Activated naive CD4-positive, alpha-beta T cell treated with anti-CD3 and anti-CD28 coated beads, Interleukin-2, amount 50 U/mL, for 24 hours (primary cell): ENCODE measurements at regions not wholly inside any gene's neighbourhood (a gene's known extent, or its start where the extent isn't known, plus 50 kb on each side); places are given as distances from the start of the nearest gene placed in this dataset.

Experiments used
- H3K27ac Mint-ChIP-seq: one replicate; pipeline ENCODE4 v1.8.0; 2021; ENCODE audit warnings: mild to moderate bottlenecking, mixed read lengths
- H3K27me3 Mint-ChIP-seq: one replicate; pipeline ENCODE4 v1.8.0; 2021; ENCODE audit warnings: mixed read lengths
- H3K36me3 Mint-ChIP-seq: one replicate; pipeline ENCODE4 v1.8.0; 2021; ENCODE audit warnings: mixed read lengths
- H3K4me1 Mint-ChIP-seq: one replicate; pipeline ENCODE4 v1.8.0; 2021; ENCODE audit warnings: mixed read lengths
- H3K4me3 Mint-ChIP-seq: one replicate; pipeline ENCODE4 v1.8.0; 2021; ENCODE audit warnings: mild to moderate bottlenecking, mixed read lengths
- H3K9me3 Mint-ChIP-seq: one replicate; pipeline ENCODE4 v1.8.0; 2021; ENCODE audit warnings: mixed read lengths

DNA sequence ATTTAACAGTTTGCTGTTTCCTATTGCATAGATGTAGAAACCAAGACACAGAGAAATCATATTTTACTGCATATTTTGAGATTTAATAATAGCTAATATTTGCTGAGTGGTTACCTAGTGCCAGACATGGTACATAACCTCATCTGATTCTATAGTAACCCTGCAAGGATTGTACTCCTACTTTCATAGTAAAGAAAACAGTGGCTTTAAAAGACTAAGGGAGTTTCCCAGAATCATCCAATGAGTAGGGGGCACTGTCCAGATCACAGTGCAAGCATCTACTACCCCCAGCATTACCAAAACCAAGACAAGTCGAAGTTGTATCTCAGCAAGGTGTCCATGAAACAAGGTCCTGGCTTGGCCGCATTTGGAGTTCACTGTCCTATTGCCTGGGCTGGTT is 224.5 kb upstream of the TENM3 start:
- Mint-ChIP-seq H3K36me3 (no peaks in the 10 kb centered on the region), H3K9me3 (no peaks in the 10 kb centered on the region), H3K4me1 (no peaks in the 10 kb centered on the region), H3K27me3 (no peaks in the 10 kb centered on the region), H3K27ac (no peak overlapping the region), H3K4me3 (no peak overlapping the region)

DNA sequence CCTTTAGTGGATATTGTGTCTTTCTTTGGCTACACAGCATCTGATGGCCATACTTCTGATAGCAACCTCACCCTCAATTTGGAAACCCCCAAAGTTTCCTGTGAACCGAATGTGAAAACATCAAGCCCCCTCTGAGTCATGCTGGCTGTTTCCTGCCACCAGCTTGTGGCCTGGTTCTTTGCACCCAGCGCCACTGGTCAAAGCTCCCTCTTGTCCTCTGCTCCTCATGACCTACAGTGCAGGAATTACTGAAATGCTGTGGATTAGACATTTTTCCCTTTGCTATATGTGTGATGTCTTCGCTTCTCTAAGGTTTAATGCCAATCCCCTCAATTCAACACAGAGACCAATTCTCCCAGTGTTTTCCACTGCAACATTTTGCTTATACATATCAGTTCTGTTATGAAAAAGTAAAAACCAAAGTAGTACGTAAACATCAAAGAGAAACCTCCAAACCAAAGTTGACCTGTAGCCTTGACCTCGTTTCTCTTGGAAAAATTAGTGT is 224.0 kb upstream of the TENM3 start:
- H3K4me1 Mint-ChIP-seq, result no peaks in the 10 kb centered on the region
- H3K36me3 Mint-ChIP-seq, result no peaks in the 10 kb centered on the region
- H3K27ac Mint-ChIP-seq, result no peak overlapping the region
- no peaks in the 10 kb centered on the region for H3K27me3 Mint-ChIP-seq
- no peaks in the 10 kb centered on the region for H3K9me3 Mint-ChIP-seq
- H3K4me3 Mint-ChIP-seq, result no peak overlapping the region

DNA sequence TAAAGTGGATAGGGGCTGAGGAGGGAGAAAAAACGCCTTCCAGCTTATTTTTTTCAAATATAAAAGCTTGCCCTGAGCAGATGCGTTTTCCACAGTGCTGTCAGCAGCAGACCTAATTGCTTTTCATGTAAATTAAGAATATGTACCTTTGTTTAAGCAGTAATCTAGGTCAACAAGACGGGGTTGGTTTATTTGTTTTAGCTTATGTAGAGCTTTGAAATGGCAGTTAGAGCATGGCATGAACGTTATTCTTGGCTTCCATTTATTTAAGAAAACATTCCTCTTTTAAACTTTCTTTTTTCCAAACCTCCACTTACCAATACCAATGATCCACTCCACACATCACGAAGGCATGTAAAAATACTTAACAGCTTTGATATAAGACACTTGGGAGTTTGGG is 220.3 kb upstream of the TENM3 start:
- no peaks in the 10 kb centered on the region for H3K36me3 Mint-ChIP-seq
- H3K4me1 Mint-ChIP-seq, result no peaks in the 10 kb centered on the region
- H3K4me3 Mint-ChIP-seq, result no peak overlapping the region

DNA sequence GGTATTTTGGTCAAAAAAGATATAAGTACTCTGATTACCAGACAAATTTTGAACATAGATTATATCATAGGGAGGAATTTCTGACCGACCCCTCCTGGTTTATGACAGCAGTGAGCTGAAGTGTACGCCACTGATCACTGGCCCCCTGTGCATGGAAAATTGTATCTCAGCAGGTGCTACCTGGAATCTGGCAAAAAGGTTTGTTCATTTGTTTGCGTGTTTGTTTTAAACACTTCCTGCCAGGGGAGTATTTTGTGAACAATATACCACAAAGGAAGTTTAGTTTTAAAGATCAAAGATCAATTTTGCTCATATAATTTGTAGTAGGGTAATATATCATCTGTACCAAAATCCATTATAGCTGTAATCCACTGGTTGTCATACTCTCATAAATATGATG is 219.7 kb upstream of the TENM3 start:
- H3K4me1 Mint-ChIP-seq, result no peaks in the 10 kb centered on the region
- H3K9me3 Mint-ChIP-seq, result peaks cover 23% of the 10 kb centered on the region
- H3K36me3 Mint-ChIP-seq, result no peaks in the 10 kb centered on the region
- no peak overlapping the region for H3K4me3 Mint-ChIP-seq
- no peak overlapping the region for H3K27ac Mint-ChIP-seq
- H3K27me3 Mint-ChIP-seq, result no peaks in the 10 kb centered on the region

More for the DNA sequence above, 220.3 kb upstream of the TENM3 start:
- peaks cover 18% of the 10 kb centered on the region for H3K9me3 Mint-ChIP-seq
- no peaks in the 10 kb centered on the region for H3K27me3 Mint-ChIP-seq
- no peak overlapping the region for H3K27ac Mint-ChIP-seq

DNA sequence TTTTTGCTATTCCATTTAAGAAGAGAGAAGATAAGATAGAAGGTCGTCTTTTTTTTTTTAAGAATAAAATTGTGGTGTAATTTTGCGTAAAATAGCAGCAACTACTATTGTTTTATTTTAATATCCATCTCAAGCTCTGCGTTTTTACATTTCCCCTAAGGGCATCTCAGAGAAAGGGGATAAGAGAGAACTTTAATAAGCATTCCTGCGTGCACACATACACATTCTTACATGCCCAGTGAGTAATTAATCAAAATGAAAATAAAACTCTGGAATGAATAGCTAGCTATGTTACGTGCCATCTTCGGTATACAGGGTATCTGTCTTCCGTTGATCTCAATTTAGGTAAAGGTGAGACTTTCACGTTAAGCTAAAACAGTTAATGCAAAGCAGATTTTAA is 200.3 kb upstream of the TENM3 start:
- H3K4me3 Mint-ChIP-seq, result no peak overlapping the region
- H3K9me3 Mint-ChIP-seq, result no peaks in the 10 kb centered on the region
- no peaks in the 10 kb centered on the region for H3K27me3 Mint-ChIP-seq
- no peaks in the 10 kb centered on the region for H3K4me1 Mint-ChIP-seq
- no peaks in the 10 kb centered on the region for H3K36me3 Mint-ChIP-seq
- H3K27ac Mint-ChIP-seq, result no peak overlapping the region

DNA sequence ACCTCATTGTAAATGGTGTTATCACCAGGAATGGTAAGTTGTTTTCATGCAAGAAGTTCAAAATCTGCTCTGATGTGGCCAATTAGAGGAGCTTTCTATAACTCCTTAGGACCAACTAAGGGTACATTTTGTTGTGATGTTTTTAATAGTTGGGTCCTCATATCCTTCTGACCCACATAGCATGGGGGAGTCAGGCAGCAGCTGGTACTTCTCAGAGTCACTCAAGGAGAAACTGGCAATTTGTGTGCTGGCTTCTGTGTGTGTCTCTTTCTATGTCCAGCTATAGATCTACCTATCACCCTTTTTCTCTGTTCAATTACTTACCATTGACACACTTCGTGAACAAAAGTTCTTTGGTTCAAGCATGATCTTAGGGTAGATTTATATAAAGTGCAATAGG is 194.3 kb upstream of the TENM3 start:
- H3K36me3 Mint-ChIP-seq, result no peaks in the 10 kb centered on the region
- no peaks in the 10 kb centered on the region for H3K9me3 Mint-ChIP-seq
- no peaks in the 10 kb centered on the region for H3K27me3 Mint-ChIP-seq
- H3K4me3 Mint-ChIP-seq, result no peak overlapping the region
- H3K27ac Mint-ChIP-seq, result no peak overlapping the region
- H3K4me1 Mint-ChIP-seq, result no peaks in the 10 kb centered on the region

DNA sequence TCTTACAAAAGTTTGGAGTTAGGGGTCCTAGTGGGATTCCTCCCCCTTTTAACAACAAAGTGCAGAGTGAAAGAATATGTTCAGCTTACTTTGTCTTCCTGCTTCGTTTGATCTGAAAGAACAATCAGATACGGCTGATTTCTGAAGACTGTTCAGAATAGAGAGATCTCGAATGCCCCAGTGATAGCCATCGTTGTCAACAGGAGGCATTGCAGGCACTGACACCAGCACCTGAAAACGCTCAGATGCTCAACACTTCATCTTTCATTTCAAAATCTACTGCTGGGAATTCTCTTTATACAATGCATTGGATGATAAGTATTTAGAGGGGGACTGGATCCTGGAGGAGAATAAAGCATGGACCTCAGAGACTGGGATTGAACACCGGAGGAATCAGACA is 186.3 kb upstream of the TENM3 start:
- Mint-ChIP-seq H3K36me3 (no peaks in the 10 kb centered on the region), H3K9me3 (peaks cover 7% of the 10 kb centered on the region), H3K27me3 (no peaks in the 10 kb centered on the region), H3K4me1 (no peaks in the 10 kb centered on the region), H3K27ac (no peak overlapping the region), H3K4me3 (no peak overlapping the region)

DNA sequence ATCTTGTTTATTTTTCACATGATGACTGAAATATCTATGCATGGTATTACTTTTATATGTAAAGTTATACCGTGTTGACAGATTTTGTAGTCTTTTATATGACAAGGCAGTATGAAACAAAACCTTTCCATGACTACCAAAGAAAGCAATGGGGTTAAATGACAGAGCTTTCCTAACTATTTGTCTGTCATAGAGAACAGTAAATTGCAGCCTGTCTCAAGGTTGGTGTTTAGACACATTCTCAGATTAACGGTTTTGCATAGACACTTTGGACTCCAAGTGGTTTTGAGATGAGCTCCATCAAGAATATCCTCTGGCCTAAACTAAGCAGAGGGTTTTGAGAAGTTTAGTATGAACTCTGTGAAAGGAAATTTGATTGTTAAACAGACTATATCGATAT is 180.7 kb upstream of the TENM3 start:
- Mint-ChIP-seq H3K27me3 (no peaks in the 10 kb centered on the region), H3K4me1 (no peaks in the 10 kb centered on the region), H3K9me3 (no peaks in the 10 kb centered on the region), H3K36me3 (no peaks in the 10 kb centered on the region), H3K27ac (no peak overlapping the region), H3K4me3 (no peak overlapping the region)

DNA sequence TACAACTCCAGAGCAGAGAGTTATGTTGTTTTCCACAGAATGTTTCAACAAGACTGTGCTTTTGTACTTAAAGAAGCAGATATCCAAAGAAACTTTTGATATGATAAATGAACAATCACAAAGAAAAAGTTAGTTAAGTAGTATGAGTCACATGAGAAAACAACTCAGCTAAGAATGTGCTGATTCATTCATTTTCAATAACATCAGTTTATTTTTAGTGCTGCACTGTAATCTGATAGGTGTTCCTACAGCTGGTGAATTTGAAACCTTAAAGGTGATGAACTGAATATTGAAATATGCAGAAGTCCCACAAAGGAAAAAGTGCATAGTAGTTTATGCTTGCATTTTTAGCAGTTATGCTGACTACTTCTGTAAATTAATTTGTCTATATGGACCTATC is 180.3 kb upstream of the TENM3 start:
- no peaks in the 10 kb centered on the region for H3K4me1 Mint-ChIP-seq
- no peaks in the 10 kb centered on the region for H3K36me3 Mint-ChIP-seq
- H3K9me3 Mint-ChIP-seq, result no peaks in the 10 kb centered on the region
- H3K4me3 Mint-ChIP-seq, result no peak overlapping the region
- H3K27ac Mint-ChIP-seq, result no peak overlapping the region
- no peaks in the 10 kb centered on the region for H3K27me3 Mint-ChIP-seq

DNA sequence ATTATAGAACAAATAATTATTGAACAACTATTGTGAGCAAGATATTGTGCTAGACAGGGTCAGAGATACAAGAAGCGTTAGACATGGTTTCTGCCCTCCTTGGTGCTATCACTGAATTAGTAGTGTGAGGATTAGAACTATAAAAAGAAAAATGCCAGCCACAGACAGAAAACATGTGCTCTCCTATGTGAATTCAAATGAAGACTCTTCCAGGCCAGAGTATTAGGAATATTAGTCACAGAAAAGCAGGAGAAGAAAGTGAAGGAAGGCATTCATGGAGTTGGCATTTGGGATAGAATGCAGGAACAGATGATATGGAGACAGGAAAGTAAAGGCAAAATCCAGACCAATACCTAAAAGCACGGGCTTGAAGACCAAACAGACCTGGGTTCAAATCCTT is 179.6 kb upstream of the TENM3 start:
- no peaks in the 10 kb centered on the region for H3K4me1 Mint-ChIP-seq
- H3K27me3 Mint-ChIP-seq, result no peaks in the 10 kb centered on the region
- H3K27ac Mint-ChIP-seq, result no peak overlapping the region
- no peaks in the 10 kb centered on the region for H3K36me3 Mint-ChIP-seq
- no peaks in the 10 kb centered on the region for H3K9me3 Mint-ChIP-seq
- H3K4me3 Mint-ChIP-seq, result no peak overlapping the region

DNA sequence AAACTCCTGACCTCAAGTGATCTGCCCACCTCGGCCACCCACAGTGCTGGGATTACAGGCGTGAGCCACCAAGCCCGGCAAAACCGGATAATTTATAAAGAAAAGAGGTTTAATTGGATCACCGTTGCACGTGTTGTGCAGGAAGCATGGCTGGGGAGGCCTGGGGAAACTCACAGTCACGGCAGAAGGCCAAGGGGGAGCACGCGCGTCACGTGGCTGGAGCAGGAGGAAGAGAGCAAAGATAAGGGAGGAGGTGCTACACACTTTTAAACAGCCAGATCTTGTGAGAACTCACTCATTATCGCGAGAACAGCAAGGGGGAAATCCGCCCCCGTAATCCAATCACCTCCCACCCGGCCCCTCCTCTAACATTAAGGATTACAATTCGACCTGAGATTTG is 177.9 kb upstream of the TENM3 start:
- no peaks in the 10 kb centered on the region for H3K4me1 Mint-ChIP-seq
- H3K36me3 Mint-ChIP-seq, result no peaks in the 10 kb centered on the region
- no peaks in the 10 kb centered on the region for H3K27me3 Mint-ChIP-seq
- no peak overlapping the region for H3K27ac Mint-ChIP-seq
- H3K9me3 Mint-ChIP-seq, result no peaks in the 10 kb centered on the region
- H3K4me3 Mint-ChIP-seq, result no peak overlapping the region

DNA sequence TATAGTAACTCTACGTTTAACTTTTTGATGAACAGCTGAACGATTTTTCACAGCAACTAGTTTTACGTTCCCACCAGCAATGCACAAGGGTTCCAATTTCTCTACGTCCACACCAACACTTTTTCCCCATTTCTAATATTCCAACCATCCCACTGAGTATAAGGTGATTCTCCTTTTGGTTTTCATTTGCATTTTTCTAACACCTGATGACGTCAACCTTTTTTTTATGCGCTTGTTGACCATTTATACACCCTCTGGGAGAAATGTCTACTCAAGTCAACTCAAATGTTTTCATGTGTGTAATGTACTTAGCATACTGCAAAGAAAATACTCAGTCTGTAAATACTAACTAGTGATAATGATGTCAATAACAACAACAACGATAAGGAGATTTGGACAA is 177.2 kb upstream of the TENM3 start:
- Mint-ChIP-seq H3K36me3 (no peaks in the 10 kb centered on the region), H3K27ac (no peak overlapping the region), H3K27me3 (no peaks in the 10 kb centered on the region), H3K9me3 (no peaks in the 10 kb centered on the region), H3K4me1 (no peaks in the 10 kb centered on the region), H3K4me3 (no peak overlapping the region)

DNA sequence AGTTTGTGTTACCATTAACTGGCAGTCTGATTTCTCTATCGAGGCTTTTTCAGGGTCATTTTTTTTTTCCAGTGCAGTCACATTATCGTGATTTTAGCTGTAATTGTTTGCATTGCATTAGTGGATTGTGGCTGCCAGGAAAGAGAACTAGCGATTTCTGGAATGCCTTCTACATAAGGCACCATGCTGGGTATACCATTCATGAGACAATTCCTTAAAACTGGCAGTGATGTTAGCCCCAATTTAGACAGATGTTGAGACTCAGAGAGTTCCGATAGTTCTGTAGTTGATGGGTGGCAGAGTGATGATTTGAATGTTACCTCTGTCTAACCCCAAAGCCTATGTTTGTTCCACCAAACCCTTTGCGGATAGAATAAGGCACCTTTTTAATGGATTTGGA is 175.4 kb upstream of the TENM3 start:
- Mint-ChIP-seq H3K27me3 (no peaks in the 10 kb centered on the region), H3K9me3 (no peaks in the 10 kb centered on the region), H3K36me3 (no peaks in the 10 kb centered on the region), H3K4me3 (no peak overlapping the region), H3K4me1 (no peaks in the 10 kb centered on the region), H3K27ac (no peak overlapping the region)

DNA sequence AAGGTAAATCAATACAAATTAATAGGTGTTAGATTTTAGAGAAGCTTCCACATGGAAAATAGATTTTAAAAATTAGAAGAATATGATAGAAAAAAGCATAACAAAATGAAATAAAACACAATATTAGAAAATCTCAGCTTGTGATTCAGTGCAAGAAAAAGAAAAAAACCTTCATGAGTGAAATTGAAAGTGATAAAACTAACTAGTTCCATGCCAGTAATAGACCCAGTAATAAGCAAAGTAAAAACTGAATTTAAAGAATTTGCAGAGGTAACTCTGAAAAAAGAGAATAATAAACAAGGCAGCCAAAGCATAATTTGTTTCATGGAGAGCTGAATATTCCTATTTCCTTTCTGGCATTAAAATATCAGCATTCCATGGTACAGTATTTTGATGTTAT is 174.3 kb upstream of the TENM3 start:
- H3K27ac Mint-ChIP-seq, result no peak overlapping the region
- no peaks in the 10 kb centered on the region for H3K4me1 Mint-ChIP-seq
- no peaks in the 10 kb centered on the region for H3K27me3 Mint-ChIP-seq
- H3K36me3 Mint-ChIP-seq, result no peaks in the 10 kb centered on the region
- H3K9me3 Mint-ChIP-seq, result no peaks in the 10 kb centered on the region
- no peak overlapping the region for H3K4me3 Mint-ChIP-seq

DNA sequence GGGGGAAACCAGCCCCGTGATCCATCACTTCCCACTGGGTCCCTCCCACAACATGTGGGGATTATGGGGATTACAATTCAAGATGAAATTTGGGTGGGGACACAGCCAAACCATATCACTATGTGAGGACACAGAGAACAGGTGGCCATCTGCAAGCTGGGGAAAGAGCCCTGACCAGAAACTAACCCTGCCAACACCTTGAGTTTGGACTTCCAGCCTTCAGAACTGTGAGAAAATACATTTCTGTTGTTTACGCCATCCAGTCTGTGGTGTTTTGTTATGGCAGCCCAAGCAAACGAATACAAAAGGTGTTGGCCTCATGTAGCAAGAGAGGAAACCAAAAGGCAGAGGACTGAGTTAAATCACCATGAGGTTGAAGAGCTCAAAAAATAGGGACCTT is 169.9 kb upstream of the TENM3 start:
- no peak overlapping the region for H3K4me3 Mint-ChIP-seq
- peaks cover 6% of the 10 kb centered on the region for H3K9me3 Mint-ChIP-seq
- no peaks in the 10 kb centered on the region for H3K4me1 Mint-ChIP-seq
- no peaks in the 10 kb centered on the region for H3K27me3 Mint-ChIP-seq
- no peak overlapping the region for H3K27ac Mint-ChIP-seq
- H3K36me3 Mint-ChIP-seq, result no peaks in the 10 kb centered on the region

DNA sequence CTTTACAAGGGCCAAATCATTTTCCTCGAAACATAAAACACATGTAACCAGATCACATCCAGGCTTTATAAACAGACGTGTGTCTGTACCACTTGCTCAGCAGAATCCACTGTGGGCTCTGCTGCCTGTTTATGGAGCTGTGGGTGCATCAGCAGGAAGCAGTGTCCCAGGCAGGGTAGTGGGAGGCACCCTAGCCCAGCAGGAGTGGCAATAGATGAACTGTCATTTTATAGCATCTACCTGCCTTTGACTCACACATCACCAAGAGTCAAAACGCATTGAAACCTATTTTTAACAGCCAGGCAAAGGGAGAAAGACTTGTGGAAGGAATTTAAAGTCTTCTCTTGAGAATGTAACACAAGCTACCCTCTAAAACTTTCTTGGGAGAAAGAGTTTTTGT is 169.1 kb upstream of the TENM3 start:
- no peak overlapping the region for H3K27ac Mint-ChIP-seq
- no peaks in the 10 kb centered on the region for H3K27me3 Mint-ChIP-seq
- no peaks in the 10 kb centered on the region for H3K36me3 Mint-ChIP-seq
- peaks cover 6% of the 10 kb centered on the region for H3K9me3 Mint-ChIP-seq
- no peaks in the 10 kb centered on the region for H3K4me1 Mint-ChIP-seq
- no peak overlapping the region for H3K4me3 Mint-ChIP-seq

DNA sequence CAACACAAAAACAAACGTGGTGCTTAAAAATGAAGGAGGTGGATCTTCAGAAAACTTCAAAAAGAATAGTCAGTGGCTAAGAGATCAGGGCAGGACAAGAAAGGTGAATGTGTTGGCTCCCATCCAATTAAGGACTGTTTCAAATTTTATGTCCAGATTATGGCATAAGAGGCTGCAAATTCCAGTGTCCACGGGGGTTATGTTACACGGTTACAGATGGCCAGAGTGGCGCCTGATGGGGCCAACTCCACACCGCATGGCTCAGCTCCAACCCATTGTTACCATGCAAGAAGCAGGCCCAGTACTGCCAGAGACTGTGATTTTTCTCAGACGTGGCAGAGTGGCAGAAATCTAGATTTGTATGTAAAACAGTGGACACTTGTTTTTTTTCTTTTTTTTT is 168.4 kb upstream of the TENM3 start:
- H3K27ac Mint-ChIP-seq, result no peak overlapping the region
- no peaks in the 10 kb centered on the region for H3K36me3 Mint-ChIP-seq
- H3K4me1 Mint-ChIP-seq, result no peaks in the 10 kb centered on the region
- no peak overlapping the region for H3K4me3 Mint-ChIP-seq
- no peaks in the 10 kb centered on the region for H3K27me3 Mint-ChIP-seq
- H3K9me3 Mint-ChIP-seq, result peaks cover 6% of the 10 kb centered on the region
